Activated gamma-delta T cell treated with anti-CD3 and anti-CD28 coated beads, Interleukin-2, amount 50 U/mL, for 16 hours (primary cell): ENCODE measurements at regions not wholly inside any gene's neighbourhood (a gene's known extent, or its start where the extent isn't known, plus 50 kb on each side); places are given as distances from the start of the nearest gene placed in this dataset.

Source experiments
- DNase-seq: peaks from one replicate; pipeline ENCODE4 v3.0.0-alpha.2; 2020; ENCODE audit warnings: low read depth

DNA sequence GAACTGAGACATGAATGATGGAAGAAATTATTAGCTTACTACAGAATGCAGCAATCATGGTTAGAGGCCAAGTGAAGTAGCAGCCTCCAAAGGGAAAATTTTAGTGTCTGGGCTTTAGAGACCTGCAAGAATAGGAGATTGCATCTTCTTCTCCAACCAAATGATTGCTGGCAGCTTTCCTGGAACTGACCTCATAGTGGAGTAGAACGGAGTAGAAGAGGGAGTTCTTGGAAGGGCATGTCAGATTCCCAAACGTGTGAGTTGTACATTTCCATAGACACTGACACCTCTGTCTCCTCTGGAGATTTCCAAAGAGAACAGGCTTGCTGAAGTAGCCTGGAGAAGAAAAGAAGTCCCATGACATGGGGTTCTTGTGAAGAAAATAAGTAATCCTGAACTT, 169.8 kb upstream of the ERBB4 start:
- DNase-seq, result no peak

DNA sequence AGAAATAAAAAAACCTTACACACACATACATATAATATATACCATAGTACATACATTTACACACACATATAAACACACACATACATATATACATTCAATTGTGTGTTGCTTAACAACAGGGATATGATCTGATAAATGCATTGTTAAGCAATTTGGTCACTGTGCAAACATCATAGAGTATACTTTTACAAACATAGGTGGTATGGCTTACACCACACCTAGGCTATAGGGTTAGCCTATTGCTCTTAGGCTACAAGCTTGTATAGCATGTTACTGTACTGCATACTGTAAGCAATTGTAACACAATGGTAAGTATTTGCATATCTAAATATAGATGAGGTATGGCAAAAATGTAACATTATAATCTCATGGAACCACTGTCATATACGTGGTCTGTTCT, 156.8 kb upstream of the ERBB4 start:
- no peak for DNase-seq

DNA sequence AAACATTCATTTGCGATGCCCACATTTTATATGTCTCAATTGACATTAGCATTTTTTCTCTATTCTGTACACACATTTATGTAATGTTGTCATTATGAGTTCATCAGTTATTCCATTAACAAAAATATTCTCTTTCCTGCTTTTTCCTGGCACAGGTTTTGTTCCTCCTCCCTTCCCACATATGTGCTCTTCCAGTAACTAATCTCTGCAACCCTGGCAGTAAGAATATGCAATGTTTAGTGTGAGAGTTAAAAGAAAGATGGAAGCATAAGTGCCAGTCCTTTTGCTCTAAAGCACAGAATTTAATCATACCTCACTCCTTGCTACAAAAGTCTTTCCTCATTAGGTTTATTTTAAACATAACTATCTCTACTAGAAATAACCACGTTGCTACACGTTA, 155.8 kb upstream of the ERBB4 start:
- no peak for DNase-seq

DNA sequence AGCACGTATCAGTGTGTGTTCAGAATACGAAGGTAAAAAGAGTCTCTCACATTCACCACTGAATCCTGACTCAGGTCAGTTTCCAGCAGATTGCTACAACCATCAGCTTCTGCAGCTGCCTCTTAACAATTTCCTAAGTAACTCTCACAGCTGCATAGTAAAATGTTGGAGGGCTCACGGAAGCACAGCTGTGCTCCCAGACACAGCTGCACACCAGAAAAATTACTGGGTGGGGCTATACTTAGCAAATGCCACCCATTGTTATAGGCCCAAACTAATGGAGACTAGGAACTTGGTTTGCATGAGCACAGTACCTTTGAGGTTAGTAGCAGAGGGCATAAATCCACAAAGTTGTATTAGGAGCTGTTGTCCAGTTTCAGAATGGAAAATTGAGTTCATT, 153.9 kb upstream of the ERBB4 start:
- no peak for DNase-seq

DNA sequence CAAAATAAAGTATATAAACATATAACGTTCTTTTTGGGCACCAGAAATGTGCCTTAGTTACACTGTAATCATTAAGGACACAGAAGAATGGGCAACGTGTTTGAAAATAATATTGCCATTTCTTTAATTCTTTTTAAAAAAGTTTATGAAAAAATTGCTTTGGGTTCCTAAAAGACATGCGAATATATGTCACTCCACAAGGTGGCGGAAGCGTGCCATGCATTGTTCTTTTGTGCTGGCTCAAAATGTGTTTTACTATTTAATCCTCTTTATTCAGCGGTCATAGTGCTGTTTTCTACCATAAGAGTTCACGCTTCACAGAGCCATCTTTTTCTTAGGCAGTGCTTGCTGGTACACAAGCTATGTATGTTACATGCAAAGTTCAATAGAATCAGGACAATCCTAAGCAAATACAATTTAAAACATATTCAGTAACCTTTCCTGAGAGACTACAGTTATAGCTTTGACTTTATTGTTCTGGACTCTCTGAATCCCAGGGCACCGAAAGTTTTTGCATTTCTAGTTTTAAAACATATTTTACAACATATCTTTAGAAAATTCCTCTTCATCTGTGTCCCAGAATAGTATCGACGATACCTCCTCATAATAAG, 147.8 kb upstream of the ERBB4 start:
- DNase-seq, result peak; percentile 27

DNA sequence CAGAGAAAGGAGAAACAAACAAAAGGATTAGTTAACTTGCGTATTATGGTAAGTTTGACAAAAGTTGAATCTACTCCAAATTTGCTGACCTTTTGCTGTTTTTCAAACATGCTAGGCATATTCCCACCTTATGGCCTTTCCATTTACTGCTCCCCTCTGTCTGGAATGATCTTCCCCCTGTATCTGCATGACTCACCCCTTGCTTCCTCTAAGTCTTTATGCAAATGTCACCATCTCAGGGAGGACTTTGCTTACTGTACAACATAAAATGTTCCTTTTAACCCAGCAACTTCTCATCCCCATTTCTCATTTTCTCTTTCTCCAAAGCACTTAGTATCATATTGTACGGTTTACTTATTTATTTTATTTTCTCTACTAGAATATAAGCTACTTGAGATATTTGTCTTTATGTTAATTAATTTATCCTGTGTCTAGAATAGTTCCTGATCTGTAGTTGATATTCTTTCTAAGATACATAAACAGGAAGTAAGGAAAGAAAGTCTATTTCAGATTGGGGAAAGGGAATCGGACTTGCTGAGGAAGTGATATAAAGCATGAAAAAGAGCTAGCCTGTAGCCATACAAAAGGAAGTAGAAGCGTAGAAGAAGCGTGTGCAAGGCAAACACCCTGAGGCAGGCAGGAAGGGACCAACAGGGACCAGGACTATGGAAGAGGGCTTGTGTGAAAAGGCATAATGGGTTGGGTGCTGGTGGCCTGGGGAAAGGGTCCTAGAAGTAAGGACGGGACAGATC, 144.9 kb upstream of the ERBB4 start:
- no peak for DNase-seq

DNA sequence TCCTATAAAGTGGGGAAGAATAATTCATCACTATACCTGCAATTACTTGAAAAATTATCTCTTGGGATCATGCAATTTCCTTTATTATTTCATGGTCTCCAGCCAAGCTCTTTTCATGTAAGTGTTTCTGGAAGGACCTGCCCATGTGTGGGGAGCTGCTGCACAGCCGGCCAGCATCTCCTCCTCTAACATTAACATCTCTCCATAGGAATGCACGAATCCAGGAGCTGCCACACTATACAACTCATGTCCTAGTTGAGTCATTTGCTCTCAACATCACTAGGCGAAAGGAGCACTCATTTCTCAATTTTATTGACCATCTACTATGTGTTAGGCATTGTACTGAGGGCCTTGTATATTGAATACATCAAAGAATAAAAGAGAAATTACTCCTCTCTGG, 144.3 kb upstream of the ERBB4 start:
- DNase-seq, result no peak

DNA sequence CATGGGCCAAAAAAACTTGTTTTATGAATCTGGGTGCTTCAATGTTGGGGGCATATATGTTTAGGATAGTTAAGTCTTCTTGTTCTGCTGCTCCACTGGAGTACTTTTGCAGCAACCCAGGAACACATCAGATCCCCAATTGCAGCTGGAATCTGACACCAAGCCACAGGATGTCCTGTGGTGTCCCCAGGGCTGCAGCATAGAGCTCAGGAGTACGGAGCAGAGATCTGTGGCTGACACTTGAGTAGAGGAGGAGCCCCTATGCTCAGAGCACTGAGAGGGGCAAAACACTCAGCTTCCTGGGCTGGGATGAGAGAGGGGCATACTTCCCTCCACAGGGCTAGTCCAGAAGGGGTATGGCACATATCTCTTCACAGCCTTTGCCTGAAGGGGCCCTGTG, 138.9 kb upstream of the ERBB4 start:
- DNase-seq, result no peak

DNA sequence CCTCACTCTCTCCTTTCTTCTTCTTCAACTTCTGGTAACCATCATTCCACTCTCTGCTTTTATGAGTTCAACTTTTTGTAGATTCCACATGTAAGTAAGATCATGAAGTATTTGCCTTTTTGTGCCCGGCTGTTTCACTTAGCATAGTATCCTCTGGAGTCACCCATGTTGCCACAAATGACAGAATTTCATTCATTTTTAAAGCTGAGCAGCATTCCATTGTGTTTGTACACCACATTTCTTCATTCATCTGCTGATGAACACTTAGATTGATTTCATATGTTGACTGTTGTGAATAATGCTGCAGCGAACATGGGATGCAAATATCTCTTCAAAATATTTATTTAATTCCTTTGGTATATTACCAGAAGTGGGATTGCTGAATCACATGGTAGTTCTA, 133.6 kb upstream of the ERBB4 start:
- no peak for DNase-seq

DNA sequence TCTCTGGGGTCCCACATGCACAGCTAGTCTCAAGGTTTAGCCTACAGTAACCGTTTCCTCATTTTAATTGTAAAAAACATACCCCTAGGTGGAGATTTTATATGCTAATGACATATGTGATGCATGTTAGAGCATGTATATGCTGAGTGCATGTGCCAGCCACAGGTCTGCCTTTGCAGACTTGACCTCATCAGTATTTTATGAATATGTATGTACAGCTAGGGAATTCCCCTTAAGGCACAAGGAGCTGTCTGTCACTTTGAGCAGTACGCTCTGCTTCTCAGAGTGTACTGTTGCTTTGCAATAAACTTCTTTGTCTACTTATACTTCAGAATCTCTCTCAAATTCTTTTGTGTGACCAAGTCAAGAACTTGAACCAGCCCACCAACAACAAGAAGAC, 131.2 kb upstream of the ERBB4 start:
- no peak for DNase-seq

DNA sequence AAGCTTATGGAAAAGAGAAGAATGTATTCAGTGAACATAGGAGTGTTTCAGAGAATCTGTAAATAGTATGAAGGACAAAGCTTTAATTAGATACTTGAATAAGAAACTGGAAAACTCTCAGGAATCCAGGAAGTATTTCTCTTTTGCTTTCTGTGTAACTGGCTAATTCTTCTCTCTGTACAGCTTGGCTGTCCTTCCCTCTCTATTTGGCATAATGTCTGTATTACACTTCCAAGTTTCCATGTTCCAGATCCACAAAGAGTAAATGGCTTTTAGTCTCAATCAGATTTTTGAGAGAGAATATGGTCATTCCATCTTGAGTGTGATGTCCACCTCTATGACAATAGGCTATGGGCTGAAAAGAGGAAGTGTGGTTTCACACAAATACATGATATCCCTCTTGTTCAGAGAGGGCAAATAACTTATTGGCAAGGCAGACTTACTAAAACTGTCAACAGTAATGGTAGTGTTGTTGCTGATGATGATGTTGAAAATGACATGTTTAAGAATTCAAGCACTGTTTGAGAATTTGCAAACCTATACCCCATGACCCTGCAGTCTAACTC, 129.2 kb upstream of the ERBB4 start:
- no peak for DNase-seq

DNA sequence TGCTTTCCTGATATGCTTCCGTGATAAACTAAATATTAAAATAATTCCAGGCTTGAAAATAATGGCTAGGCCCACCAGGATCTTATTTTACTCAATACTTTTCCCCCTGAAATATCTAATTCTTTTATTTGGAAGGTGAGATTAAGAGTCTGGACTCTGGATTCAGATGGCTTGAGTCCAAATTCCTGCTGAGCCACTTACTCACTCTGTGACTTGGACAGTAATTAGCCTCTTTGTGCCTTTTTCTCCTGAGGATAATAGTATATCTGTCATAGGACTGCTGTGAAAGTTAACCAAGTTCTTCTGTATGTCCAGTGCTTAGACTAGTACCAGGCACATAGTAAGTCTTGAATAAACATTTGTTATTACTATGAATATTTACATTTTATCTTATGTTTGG, 127.3 kb upstream of the ERBB4 start:
- no peak for DNase-seq

DNA sequence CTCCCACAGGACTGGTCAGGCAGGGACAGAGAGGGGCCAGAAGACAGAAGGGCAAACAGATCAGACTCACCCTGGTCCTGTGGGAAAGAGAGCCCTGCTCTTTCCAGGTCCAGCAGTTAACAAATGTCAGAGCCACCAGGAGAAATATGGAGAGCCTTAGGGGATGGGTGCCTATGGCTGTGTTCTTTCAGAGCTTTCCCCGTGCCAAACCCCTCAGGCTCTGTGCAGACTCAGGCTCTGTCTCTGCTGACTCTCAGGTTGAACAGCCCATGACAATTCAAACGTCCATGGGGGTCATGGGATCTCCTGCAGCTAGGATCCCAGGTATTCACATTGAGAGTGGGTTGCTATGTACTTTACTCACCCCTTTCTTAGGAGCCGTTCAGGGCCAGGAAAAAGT, 120.8 kb upstream of the ERBB4 start:
- no peak for DNase-seq

DNA sequence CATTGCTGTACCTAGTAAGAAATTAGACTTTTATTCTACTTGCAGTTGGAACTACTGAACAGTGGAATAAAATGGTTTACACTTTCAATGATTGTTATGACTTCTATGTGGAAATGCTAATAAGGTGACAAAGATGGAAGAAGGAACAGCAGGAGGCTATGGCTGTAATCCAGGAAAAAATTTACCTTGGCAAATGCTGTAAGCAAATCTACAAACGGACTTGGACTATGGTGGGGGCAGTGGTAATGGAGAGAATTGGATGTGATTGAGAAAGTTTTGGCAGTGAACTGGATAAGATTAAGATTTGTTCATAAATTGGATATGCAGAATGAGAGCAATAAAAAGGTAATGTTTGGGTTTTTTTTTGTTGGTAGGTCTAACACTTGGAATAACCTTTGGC, 111.0 kb upstream of the ERBB4 start:
- no peak for DNase-seq

DNA sequence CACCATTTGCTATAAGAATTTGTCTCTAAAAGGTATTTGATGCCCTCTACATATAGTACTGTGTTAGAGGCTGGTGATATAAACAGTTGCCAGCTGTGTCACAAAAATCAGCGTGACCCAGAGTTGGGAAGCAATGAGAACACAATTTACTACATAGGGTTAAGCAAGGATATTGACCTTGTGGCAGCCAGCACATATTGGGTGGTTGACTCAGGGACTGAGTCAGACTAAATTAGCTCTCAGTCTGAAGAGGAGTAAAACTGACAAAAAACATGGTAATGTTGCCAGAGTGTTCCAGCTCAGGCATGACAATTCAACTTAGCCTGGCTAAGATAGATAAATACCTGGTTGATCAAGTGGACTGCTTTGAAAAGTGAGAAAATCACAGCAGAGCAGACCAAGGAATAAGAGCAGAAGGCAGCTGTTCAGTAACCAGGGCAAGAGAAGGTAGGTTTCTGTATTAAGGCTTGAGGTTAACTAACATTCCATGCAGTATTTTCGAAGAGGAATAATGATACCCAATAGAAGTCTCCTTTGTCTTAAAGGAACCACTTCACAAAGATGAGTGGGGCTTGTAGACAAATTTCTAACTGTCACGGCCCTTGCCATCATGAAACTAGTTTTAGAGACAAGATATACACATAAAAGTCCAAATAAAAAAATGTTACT, 108.2 kb upstream of the ERBB4 start:
- no peak for DNase-seq

DNA sequence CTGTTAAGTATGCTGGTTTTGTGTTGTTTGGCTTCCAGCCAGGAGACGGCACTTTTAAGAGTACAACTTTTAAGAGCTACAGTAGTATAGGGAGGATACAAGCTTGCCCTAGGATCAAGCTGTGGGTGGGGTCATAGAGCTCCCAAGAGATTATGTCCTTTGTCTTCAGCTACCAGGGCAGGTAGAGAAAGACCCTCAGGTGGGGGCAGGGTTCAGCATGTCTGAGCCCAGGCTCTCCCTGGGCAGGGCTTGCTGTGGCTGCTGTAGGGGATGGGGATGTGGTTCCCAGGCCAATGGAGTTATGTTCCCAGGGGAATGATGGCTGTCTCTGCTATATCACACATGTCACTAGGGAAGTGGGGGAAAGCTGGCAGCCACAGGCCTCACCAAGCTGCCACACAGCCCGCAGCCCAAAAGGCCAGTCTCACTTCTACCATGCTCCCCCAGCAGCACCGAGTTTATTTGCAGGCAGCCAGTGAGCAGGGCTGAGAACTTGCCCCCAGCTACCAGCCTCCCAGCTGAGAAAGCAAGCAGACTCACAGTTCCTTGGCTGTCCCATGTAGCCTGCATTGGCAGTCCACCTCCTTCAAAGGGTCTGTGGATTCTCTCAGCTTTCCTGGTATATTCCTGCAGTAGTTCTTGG, 105.7 kb upstream of the ERBB4 start:
- no peak for DNase-seq

DNA sequence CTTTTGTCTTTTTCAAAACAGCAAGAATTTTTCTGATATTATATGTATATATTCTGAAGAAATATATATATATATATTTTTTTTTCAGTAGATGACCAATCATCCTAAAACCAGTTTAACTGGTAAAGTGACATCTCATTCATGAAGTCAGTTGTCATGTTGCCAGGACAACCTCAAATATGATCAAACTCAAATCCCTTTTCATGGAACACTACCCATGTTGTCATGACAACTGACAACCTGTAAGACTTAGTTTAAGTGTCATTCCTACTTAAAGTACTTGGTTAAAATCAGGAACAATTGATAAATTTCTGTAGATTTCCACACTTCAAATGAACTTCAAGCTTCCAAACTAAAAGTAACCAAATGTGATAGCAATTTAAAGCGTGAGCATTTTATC, 101.8 kb upstream of the ERBB4 start:
- no peak for DNase-seq

DNA sequence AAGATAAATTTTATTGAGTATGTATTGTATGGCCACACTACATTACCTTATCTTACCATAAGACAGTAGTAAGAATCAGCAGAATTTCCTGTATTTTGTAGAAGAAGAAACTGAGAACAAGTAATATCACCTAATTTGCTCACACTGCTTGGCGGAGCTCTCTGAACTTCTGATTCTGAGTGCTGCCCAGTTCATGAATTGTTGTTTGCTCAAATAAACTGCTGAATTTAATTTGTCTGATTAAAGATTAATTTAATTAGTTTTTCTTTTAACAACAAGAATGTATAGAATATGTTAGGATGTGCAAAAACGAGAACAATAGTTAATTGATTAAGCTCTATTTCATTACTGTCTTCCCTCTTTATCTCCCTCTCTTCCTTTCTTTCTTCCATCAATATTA, 100.1 kb upstream of the ERBB4 start:
- DNase-seq, result no peak

DNA sequence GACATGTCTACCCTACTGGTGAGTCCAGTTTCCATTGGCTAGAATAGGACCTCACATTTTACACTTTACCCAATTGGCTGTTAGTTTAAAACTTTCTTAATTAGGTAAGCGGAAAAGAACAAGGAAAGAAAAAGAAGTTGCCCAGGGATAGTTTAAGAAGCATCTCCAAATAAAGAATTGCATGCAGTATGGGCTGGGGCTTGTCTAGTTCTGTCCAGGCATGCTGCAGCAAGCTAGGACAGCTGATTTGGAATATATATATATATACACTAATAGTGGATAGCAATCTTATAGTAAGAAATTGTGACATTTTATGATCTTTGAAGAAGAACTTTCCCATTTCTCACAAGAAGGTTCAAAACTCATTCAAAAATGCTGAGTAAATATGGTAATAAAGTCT, 90.0 kb upstream of the ERBB4 start:
- DNase-seq, result no peak

DNA sequence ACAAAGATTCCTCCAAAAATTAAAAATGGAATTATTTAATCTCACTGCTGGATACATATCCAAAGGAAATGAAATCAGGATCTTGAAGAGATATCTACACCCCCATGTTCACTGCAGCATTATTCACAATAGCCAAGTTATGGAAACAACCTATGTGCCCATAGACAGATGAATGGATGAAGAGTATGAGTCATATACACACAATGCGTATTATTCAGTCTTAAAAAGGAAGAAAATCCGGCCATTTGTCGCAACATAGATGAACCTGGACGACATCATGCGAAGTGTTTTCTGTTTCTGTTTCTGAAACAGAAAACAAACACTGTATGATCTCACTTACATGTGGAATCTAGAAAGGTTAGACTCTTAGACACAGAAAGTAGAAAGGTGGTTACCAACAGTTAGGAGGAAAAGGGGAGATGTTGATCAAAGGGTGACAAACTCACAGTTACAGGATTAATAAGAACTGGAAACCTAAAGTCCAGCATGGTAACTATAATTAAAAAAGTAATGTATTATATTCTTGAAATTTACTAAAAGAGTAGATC, 87.8 kb upstream of the ERBB4 start:
- no peak for DNase-seq

DNA sequence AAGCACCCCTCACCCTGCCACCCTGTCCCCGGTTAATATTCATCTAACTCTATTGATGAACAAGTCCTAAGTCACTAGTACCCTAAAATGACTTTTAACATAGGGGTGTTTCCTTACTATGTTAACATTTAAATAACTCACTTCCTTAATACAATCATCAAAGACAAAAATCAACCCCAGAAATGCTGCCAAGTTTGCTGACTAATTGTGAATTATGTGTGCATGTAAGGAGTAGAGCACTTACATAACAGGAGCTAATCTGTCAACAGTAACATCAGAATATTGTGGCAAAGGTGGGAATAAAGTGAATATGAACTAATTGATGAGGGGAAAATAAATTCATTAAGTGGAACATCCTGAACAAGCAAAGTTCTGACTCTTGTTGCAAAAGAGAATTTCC, 81.4 kb upstream of the ERBB4 start:
- no peak for DNase-seq

DNA sequence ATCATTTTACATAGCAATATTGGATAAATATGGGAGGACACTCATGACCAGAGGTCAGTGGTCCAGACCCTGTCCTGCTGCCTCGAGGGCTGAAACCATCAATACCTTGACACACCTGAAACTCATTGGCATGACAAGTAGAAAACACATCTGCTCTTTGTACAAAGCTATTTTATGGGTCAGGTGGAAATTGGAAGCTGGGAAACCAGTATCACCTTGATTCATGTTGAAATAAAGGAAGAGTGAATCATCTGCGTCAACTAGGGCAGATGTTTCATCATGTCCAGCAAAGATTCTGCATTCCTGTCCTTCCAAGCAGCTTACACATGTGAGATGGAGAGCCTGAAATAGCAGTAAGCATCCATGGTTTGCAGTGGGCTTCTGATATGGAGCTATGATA, 80.0 kb upstream of the ERBB4 start:
- DNase-seq, result no peak
